Left lung (tissue), 4 donors: ENCODE measurements at regions not wholly inside any gene's neighbourhood (a gene's known extent, or its start where the extent isn't known, plus 50 kb on each side); places are given as distances from the start of the nearest gene placed in this dataset.

Experiments
- ATAC-seq: fragments of 200-7000 bp; cut with Tn5 transposase; one replicate; pipeline ENCODE4 v1.9.1; 2020; ENCODE audit warnings: moderate library complexity
- DNase-seq, 4 donors: peaks; one replicate each; pipeline ENCODE4 v3.0.0-alpha.2; 2013 to 2020
- H3K27ac ChIP-seq, 2 donors: fragments of 200-600 bp; sonication (generic) in 1 of 2; one replicate each; pipeline versions ENCODE4 v1.5.0 to v1.8.0; 2020 to 2021
- H3K27me3 ChIP-seq, 2 donors: fragments of 200-600 bp; sonication (generic) in 1 of 2; one replicate each; pipeline versions ENCODE4 v1.5.0 to v1.8.0; 2020 to 2021
- H3K36me3 ChIP-seq, 2 donors: fragments of 200-600 bp; sonication (generic) in 1 of 2; one replicate each; pipeline versions ENCODE4 v1.5.0 to v1.8.0; 2020 to 2021
- H3K4me1 ChIP-seq, 2 donors: fragments of 200-600 bp; one replicate each; pipeline ENCODE4 v1.8.0; 2021
- H3K4me3 ChIP-seq, 2 donors: fragments of 200-600 bp; sonication (generic) in 1 of 2; one replicate each; pipeline versions ENCODE4 v1.5.0 to v1.8.0; 2020 to 2021; ENCODE audit warnings: mild to moderate bottlenecking in 1 of 2
- H3K9me3 ChIP-seq, 2 donors: fragments of 200-600 bp; sonication (generic) in 1 of 2; one replicate each; pipeline versions ENCODE4 v1.5.0 to v1.8.0; 2020 to 2021
- intact Hi-C, 2 donors: fragments of 100-400 bp; cut with DNase I; formaldehyde crosslinking; loops; one replicate each; pipeline versions ENCODE4 v1.11.2 to v1.14.2; 2022
- TF ChIP-seq, protein P1 (sequence below), 2 donors: fragments of 200-600 bp; sonication (generic) in 1 of 2; IDR thresholded peaks; one replicate each; pipeline versions ENCODE4 v1.5.0 to v1.8.0; 2021; ENCODE audit warnings: antibody characterized with exemption in 2 of 2
- donor health status: DM: no; HTN: yes; CAD: no.
- donor health status: DM: no; HTN: no; CAD: no.

- H3K4me3 ChIP-seq = no peak overlapping the region
- intact Hi-C loops = no loop called here
- H3K36me3 ChIP-seq = no peaks in the 10 kb centered on the region
- ATAC-seq (no peak), DNase-seq (no peak)
- H3K27me3 ChIP-seq = peaks cover 0 to 53% of the 10 kb centered on the region in 2 donors
- no peaks in the 10 kb centered on the region for H3K9me3 ChIP-seq
- no peaks in the 10 kb centered on the region for H3K4me1 ChIP-seq
- no peak overlapping the region for H3K27ac ChIP-seq
- TF ChIP-seq, protein P1, sequence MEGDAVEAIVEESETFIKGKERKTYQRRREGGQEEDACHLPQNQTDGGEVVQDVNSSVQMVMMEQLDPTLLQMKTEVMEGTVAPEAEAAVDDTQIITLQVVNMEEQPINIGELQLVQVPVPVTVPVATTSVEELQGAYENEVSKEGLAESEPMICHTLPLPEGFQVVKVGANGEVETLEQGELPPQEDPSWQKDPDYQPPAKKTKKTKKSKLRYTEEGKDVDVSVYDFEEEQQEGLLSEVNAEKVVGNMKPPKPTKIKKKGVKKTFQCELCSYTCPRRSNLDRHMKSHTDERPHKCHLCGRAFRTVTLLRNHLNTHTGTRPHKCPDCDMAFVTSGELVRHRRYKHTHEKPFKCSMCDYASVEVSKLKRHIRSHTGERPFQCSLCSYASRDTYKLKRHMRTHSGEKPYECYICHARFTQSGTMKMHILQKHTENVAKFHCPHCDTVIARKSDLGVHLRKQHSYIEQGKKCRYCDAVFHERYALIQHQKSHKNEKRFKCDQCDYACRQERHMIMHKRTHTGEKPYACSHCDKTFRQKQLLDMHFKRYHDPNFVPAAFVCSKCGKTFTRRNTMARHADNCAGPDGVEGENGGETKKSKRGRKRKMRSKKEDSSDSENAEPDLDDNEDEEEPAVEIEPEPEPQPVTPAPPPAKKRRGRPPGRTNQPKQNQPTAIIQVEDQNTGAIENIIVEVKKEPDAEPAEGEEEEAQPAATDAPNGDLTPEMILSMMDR (IDR thresholded peaks at IDR 0.05) = no peak
Observed at GRCh38 chr10:129043691-129044090, 423.4 kb upstream of the MGMT start.

DNA sequence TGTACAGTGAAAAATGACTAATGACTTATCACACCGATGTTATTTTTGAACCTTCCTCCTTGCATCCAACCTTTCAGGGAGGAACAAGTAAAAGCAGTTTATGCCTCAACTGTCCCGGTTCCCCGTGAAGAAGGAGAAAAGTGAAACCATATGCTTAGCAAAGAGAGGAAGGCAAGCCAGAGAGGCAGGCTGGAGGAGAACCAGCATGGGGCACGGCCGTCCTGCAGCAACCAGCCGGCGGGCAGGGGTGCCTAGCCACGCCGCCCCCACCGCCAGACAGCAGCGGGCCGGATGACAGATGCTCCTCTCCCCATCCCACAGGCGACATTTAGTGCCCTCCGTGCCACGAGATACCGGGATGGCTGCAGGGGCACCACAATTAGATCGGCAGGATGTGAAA is 421.4 kb upstream of the MGMT start:
- H3K4me3 ChIP-seq = no peak overlapping the region
- TF ChIP-seq, protein P1 (IDR thresholded peaks at IDR 0.05) = no peak
- H3K4me1 ChIP-seq = no peaks in the 10 kb centered on the region
- peaks cover 0 to 44% of the 10 kb centered on the region in 2 donors for H3K27me3 ChIP-seq
- no peak for ATAC-seq
- H3K9me3 ChIP-seq = no peaks in the 10 kb centered on the region
- no peak overlapping the region for H3K27ac ChIP-seq
- H3K36me3 ChIP-seq = no peaks in the 10 kb centered on the region
- intact Hi-C loops = no loop called here
- no peak for DNase-seq

DNA sequence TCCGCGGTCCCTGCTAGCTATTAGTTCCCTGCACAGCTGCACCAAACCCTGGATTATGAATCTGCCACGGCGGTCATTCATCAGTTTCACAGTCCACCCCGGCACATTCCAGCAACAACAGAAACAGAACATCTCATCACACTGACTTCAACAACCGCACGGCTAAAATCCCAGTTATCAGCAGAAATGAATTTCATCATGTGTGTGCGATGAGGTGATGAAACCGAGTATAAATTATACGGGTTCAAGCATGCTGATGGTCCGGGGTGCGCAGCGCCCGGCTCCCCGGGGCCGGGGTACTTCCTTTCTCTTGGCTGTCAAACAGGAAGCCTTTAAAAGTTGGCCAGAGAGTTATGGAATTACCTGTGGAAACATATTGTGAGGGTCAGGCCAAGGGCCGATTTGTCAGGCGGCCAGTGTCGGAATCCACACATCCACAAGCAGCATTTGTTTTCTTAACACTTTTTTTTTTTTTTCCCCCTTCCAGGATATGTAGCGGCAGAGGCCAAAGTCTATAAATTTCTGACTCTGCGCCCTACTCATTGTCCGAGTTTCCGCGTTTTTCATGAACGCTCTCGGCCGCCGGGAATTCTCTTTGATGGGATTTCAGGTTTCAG is 420.9 kb upstream of the MGMT start:
- intact Hi-C loops = no loop called here
- Histone ChIP-seq H3K9me3 (no peaks in the 10 kb centered on the region), H3K27ac (no peak overlapping the region), H3K4me3 (no peak overlapping the region), H3K4me1 (no peaks in the 10 kb centered on the region), H3K27me3 (peaks cover 0 to 44% of the 10 kb centered on the region in 2 donors), H3K36me3 (no peaks in the 10 kb centered on the region)
- ATAC-seq = peak; percentile 27
- no peak for DNase-seq
- TF ChIP-seq, protein P1 (IDR thresholded peaks at IDR 0.05) = no peak

DNA sequence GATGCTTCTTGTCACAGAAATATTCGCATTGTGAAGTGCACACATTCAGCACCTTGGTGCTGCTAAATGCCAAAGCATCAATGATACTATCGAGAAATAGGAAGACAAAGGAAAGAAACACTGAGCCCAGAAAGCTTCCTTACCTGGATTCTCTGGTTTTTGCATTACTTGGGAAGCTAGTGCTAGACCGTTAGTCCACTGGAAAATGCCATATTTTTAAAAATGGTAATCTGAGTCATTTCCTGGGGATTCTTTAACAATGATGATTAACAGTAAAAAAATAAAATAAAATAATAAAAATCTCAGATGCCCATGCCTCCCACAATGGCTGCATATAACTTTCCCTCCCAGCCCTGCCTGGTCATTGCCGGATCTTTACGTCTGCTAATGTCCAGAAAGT is 420.1 kb upstream of the MGMT start:
- H3K27me3 ChIP-seq = peaks cover 0 to 41% of the 10 kb centered on the region in 2 donors
- intact Hi-C loops = no loop called here
- no peaks in the 10 kb centered on the region for H3K36me3 ChIP-seq
- DNase-seq = no peak
- ATAC-seq = no peak
- no peaks in the 10 kb centered on the region for H3K9me3 ChIP-seq
- H3K4me1 ChIP-seq = no peaks in the 10 kb centered on the region
- H3K4me3 ChIP-seq = no peak overlapping the region
- TF ChIP-seq, protein P1 (IDR thresholded peaks at IDR 0.05) = no peak
- no peak overlapping the region for H3K27ac ChIP-seq

DNA sequence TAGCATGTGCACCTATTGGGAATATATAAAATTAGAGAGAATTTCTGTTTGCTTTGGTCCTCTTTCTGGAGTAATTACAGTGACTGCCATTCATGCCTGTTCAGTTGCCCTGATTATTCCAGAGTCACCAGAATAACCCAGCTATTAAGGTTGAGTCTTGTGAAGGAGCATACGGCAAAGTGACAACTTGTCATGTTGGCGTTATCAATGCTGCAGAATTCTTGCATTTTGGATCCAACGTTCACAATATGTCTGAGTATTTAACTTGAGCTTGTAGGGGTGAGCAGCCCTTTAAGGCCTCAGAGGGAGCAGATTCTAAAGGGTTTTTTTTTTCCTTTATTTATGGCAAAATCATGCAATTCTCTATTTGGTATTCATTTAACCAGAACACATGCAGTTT is 419.4 kb upstream of the MGMT start:
- H3K4me3 ChIP-seq = no peak overlapping the region
- intact Hi-C loops = no loop called here
- DNase-seq (no peak), ATAC-seq (no peak)
- peaks cover 0 to 34% of the 10 kb centered on the region in 2 donors for H3K27me3 ChIP-seq
- H3K27ac ChIP-seq = no peak overlapping the region
- no peaks in the 10 kb centered on the region for H3K36me3 ChIP-seq
- no peaks in the 10 kb centered on the region for H3K9me3 ChIP-seq
- TF ChIP-seq, protein P1 (IDR thresholded peaks at IDR 0.05) = no peak
- no peaks in the 10 kb centered on the region for H3K4me1 ChIP-seq
